Motor neuron (in vitro differentiated cells): ENCODE measurements at regions not wholly inside any gene's neighbourhood (a gene's known extent, or its start where the extent isn't known, plus 50 kb on each side); places are given as distances from the start of the nearest gene placed in this dataset.
A peak's percentile ranks its signal among the peaks of the same experiment; 100 is the strongest.
"Not testable (repeated sequence)": the region's sequence is repeated elsewhere in the genome, so short reads cannot be mapped to it uniquely, and the experiment has no call there.

Experiments used
- ATAC-seq, 8 experiments: fragments of 200-7000 bp; cut with Tn5 transposase; replicated peaks in 6 of 8; 2 replicates each; pipeline ENCODE4 v1.8.0; 2021; ENCODE audit warnings: mild to moderate bottlenecking in 8 of 8, moderate library complexity in 8 of 8
- H3K27ac ChIP-seq, 2 donors: fragments of 250-450 bp; sonication (Bioruptor Pico); 2 replicates each; pipeline ENCODE4 v1.9.0; 2021; ENCODE audit warnings: antibody characterized with exemption in 2 of 2, mild to moderate bottlenecking in 2 of 2, moderate library complexity in 1 of 2
- H3K4me1 ChIP-seq, 2 donors: fragments of 250-450 bp; sonication (Bioruptor Pico); replicated peaks in 1 of 2; 2 replicates each; pipeline ENCODE4 v1.6.1; 2021; ENCODE audit warnings: antibody characterized with exemption in 2 of 2, mild to moderate bottlenecking in 2 of 2, moderate library complexity in 1 of 2
- H3K4me3 ChIP-seq, 5 donors: fragments of 250-450 bp; sonication (Bioruptor Pico); 2 replicates each; pipeline ENCODE4 v1.9.0; 2021; ENCODE audit warnings: antibody characterized with exemption in 5 of 5, mild to moderate bottlenecking in 5 of 5, moderate library complexity in 4 of 5
- WGBS, 10 experiments: fragments of 450-650 bp; shearing (Covaris generic); methylation state at CpG; one replicate each; pipeline ENCODE4 v1.0.0; 2022; 5-methylcytosine and 5-hydroxymethylcytosine counted together
- in situ Hi-C, 9 experiments: fragments of 400-800 bp; cut with MboI; loops; one replicate each; pipeline ENCODE4 v1.15.0; 2021; ENCODE audit warnings: low sequenced_read_pairs in 9 of 9, low pct_unique_long_range_greater_than_20kb in 2 of 9; ENCODE audit not compliant: unreplicated experiment in 9 of 9

DNA sequence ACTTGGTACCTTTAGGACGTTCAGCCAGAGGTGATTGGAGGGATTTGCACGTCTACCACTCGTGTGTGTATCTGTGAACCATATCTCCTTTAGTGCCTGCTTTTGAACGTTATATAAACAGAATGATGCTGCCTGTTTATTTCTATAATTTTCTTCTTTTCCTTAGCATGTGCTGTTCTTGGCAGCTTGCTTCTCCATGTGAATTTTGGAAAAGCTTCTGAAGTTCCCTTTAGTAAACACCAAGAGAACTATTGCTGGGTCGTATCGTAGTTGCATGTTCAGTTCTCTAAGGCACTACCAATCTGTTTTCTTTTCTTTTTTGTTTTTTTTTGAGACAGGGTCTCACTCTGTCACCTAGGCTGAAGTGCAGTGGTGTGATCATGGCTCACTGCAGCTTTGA lies 73.8 kb upstream of the FANCC start:
- H3K27ac ChIP-seq, H3K4me3 ChIP-seq, in situ Hi-C loops, ATAC-seq, H3K4me1 ChIP-seq: not testable (repeated sequence)
- 37 to 100% (median 66%) methylated on average over 1 to 6 of the region's 6 CpGs; no CpG with 5 or more reads in 2 of the 10 experiments for WGBS, 10 experiments

DNA sequence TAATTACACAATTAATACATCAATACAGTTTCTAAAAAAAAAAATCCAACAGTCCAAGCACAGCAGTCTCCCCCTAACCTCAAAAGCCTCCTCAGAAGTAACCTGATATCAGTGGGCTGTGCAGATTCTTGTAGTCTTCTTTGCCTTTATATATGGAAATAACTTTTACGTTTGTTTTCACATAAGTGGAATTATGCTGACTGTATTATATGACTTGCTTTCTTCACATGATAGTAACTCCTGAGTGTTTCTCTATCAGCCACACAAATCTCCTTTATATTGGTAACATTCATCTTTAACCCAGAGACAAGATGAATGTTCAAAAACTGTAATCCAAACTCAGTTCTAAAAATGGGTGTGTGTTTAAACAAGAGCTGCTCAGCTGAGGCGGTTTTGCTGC lies 71.9 kb upstream of the FANCC start:
- Histone ChIP-seq H3K4me1 (no peaks in the 10 kb centered on the region), H3K27ac (no peak overlapping the region), H3K4me3 (no peak overlapping the region)
- ATAC-seq, result no peak
- 17 to 92% (median 71%) methylated on average over 1 to 2 of the region's 2 CpGs; no CpG with 5 or more reads in 3 of the 10 experiments for WGBS, 10 experiments
- in situ Hi-C loops, result no loop called here

DNA sequence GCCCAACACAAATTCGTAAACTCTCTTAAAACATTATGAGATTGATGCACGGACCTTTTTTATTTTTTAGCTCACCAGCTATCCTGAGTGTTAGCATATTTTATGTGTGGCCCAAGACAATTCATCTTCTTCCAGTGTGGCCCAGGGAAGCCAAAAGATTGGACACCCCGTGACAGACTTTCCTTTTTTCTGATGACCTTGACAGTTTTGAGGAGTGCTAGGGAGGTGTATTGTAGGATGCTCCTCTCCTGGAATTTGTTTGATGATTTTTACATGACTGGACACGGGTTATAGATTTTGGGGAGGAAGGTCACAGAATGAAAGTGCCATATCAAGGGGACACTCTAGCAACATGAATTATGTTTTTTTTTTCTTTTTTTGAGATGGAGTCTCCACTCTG lies 69.3 kb upstream of the FANCC start:
- WGBS, 10 experiments, result 32 to 100% (median 82%) methylated on average over 2 to 4 of the region's 4 CpGs; no CpG with 5 or more reads in 1 of the 10 experiments
- Histone ChIP-seq H3K4me1 (no peaks in the 10 kb centered on the region), H3K4me3 (no peak overlapping the region), H3K27ac (no peak overlapping the region)
- in situ Hi-C loops, result no loop called here
- ATAC-seq, result no peak

DNA sequence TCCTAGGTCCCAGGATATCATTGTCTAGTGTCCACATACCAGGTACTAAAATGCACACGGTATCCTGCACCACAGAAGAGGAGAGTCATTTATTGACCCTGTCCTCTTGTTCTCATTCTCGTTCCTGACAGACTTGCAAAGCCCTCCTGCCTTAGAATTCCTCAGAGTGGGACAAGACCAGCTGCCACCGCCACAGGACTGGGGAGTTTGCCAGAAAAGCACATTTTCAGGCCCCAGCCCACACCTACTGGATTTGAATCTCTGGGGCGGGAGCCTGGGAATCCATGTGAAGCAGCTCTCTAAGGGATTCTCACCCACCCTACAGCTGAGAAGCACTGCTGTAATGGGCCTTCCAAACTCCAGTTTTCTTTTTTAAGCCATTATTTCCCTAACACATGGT lies 68.0 kb upstream of the FANCC start:
- Histone ChIP-seq H3K4me3 (no peak overlapping the region), H3K4me1 (no peaks in the 10 kb centered on the region), H3K27ac (no peak overlapping the region)
- in situ Hi-C loops, result no loop called here
- WGBS, 10 experiments, result 35 to 100% (median 69%) methylated on average over 1 to 4 of the region's 4 CpGs; no CpG with 5 or more reads in 3 of the 10 experiments
- ATAC-seq, result peak in 1 of 8 experiments; percentile 15

DNA sequence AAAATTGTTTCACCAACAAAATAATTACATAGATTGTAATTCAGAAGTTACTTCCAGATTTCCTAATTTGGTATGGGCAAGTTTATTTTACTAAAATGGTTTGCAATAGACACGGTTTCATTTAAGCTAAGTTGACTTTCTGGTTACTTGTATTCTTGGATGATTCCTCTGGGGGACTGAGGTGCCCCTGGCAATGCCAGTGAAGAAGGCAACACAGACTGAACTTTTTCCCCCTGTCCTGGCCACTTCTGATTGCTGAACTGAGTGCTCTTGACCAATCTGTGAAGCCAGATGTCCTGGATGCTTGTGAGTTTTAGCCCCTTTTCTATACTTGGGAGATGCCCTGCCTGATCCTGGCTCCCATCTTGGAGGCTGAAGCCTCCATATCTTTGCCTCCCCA lies 66.3 kb upstream of the FANCC start:
- WGBS, 10 experiments, result 33 to 83% (median 67%) methylated on average over 1 of the region's 1 CpG; no CpG with 5 or more reads in 3 of the 10 experiments
- no peak for ATAC-seq
- H3K27ac ChIP-seq, result no peak overlapping the region
- in situ Hi-C loops, result no loop called here
- H3K4me3 ChIP-seq, result no peak overlapping the region
- no peaks in the 10 kb centered on the region for H3K4me1 ChIP-seq

DNA sequence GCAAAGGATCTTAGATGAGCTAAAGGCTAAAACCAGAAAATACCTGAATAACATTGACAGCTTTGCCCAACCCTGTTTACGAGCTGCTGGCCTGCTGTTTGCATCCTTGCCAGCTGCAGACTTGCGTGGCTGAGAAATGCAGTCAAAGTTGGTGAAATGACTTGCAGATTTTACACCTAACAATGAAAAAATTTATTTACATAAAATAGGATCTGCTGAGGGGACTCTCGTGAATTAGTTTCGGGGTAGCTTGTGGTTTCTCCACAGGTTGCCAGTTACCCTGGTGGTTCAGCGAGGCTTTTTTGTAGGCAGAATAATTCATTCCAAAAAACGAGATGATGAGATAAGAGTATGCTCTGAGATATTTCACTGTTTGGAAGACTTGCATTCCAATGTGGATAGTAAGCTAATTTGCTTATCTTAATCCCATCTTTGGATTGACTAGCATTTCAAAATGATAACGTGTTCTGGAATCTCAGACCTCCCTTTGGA lies 65.7 kb upstream of the FANCC start:
- no peak overlapping the region for H3K27ac ChIP-seq
- peak in 3 of 8 experiments; percentile 85 to 88 (median 85) for ATAC-seq
- no peak overlapping the region for H3K4me3 ChIP-seq
- in situ Hi-C loops, result no loop called here
- H3K4me1 ChIP-seq, result no peaks in the 10 kb centered on the region
- WGBS, 10 experiments, result 0 to 92% (median 55%) methylated on average over 1 to 7 of the region's 7 CpGs

DNA sequence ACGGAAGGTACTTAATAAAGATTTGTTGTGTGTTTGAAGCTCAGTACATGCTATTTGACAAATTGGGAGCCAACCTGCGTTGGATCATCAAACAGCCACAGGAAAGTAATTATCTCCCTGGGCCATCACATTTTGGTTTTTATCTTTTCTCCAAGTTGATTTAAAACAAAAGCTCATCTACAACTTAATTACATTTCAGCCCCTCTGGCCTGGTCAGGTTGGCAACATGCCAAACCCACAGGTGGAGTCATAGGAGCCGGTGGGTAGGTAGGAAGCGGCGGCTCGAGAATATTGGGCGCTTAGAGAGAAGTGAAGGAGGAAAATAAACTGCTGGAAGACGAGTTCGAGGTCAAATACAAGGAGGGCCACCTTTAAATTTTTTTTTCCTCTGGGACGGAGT lies 64.9 kb upstream of the FANCC start:
- in situ Hi-C loops, result no loop called here
- 60 to 100% (median 89%) methylated on average over 1 to 9 of the region's 10 CpGs; no CpG with 5 or more reads in 3 of the 10 experiments for WGBS, 10 experiments
- ATAC-seq, result no peak

DNA sequence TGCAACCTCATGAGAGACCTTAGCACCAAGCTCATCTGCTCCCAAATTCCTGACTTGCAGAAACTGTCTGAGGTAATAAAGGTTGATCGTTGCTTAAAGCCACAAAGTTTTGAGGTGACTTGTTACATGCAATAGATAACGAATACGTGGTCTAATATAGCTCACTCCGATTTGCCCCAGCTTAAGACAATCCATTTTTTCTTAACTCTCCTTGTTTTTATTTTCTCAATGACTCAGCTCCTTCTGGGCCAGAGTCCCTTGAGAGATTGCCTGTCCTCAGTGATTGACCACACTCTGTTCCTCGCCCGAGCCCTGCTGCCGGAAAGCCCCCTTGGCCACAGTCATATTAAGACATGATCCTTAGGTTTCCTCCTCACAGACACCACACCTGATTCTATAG lies 63.7 kb upstream of the FANCC start:
- 19 to 100% (median 80%) methylated on average over 1 to 7 of the region's 7 CpGs; no CpG with 5 or more reads in 2 of the 10 experiments for WGBS, 10 experiments
- Histone ChIP-seq H3K27ac (no peak overlapping the region), H3K4me1 (no peaks in the 10 kb centered on the region), H3K4me3 (no peak overlapping the region)
- in situ Hi-C loops, result no loop called here
- peak in 1 of 8 experiments; percentile 49 for ATAC-seq

More for the DNA sequence above, 64.9 kb upstream of the FANCC start:
- no peaks in the 10 kb centered on the region for H3K4me1 ChIP-seq
- no peak overlapping the region for H3K4me3 ChIP-seq
- H3K27ac ChIP-seq, result no peak overlapping the region

DNA sequence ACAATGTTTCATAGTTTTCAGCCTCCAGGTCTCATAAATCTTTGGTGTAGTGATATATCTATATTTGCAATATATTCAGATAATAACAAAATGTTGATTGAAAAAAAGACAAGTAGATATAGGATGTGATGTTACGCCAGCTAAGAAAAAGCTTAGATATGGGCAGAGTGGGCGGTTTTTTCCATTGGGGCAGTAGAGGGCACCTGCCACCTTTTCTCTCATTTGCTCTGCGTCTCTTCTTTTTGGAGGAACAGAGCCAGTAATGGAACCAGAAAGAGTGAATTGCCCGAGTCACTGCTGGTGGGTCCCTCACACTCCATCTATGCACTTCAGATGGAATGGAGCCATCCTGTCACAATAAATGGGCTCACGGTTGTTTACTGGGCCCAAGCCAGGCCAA lies 62.1 kb upstream of the FANCC start:
- Histone ChIP-seq H3K4me3 (no peak overlapping the region), H3K4me1 (peaks cover 0 to 2% of the 10 kb centered on the region in 2 donors), H3K27ac (no peak overlapping the region)
- ATAC-seq, result no peak
- in situ Hi-C loops, result no loop called here
- 80 to 100% (median 94%) methylated on average over 1 to 5 of the region's 5 CpGs; no CpG with 5 or more reads in 3 of the 10 experiments for WGBS, 10 experiments

DNA sequence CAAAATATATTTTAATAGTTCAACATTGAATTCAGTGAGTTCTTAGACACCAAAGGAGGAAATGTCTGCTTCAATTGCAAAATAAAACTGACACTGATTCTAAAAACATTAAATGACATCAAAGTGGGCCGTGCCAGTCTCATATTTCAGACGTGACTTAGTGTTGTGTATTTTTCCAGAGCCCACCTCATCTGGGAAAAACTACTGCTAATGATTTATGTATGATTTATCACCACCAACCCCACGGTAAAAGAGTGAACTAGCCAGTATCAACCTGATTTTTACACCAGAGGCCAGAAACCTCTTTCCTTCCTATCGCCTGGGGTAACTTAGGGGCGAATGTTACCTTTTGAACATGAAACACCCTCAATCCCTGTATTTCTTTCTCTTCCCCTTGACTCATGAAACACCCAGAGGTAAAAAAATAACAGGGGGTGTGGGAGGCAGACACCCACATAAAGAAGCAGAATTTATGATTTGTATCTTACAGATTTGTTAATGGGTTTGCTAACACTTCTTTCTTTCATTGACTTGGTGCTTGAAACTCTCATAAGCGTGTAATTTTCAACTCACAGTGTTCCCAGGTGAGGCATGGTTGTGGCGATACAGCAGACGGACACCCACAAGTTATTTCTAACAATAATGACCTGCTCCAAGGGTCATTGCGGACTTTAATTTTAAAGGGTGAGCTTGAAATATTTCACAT lies 56.4 kb upstream of the FANCC start:
- Histone ChIP-seq H3K4me3 (no peak overlapping the region), H3K4me1 (peaks cover 9 to 18% of the 10 kb centered on the region in 2 donors), H3K27ac (no peak overlapping the region)
- peak in 5 of 8 experiments; percentile 75 to 92 (median 89) for ATAC-seq
- in situ Hi-C loops, result no loop called here
- 30 to 80% (median 69%) methylated on average over 1 to 9 of the region's 9 CpGs; no CpG with 5 or more reads in 2 of the 10 experiments for WGBS, 10 experiments

DNA sequence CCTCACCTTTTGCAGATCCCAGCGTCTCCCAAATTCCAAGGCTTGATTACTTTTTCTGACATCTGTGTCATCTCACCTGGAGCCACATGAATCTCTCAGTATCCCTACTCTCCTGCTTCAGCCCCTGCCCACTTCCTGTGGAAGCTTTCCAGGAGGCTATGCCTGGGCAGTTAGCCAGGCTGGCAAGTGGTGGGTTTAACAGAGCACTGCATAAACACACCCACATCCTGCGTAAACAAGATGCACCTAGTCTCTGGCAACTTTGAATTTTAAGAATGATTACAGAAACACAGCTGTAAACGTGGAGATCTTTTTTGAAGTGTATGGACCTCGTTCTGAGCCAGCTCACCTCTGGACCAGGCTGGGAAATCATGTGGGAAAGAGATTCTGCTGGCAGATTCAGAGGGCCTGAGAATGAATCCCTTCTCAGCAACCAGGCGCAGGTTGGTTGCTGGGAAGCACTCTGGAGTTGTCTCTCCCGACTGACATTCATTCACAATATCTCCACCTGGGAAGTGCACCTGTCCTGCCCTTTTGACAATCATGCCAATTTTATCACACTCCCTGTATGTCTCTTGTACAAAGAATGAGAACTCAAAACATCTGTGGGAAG lies 55.7 kb upstream of the FANCC start:
- Histone ChIP-seq H3K4me1 (peaks cover 9 to 18% of the 10 kb centered on the region in 2 donors), H3K4me3 (no peak overlapping the region), H3K27ac (no peak overlapping the region)
- peak in 5 of 8 experiments; percentile 18 to 63 (median 27) for ATAC-seq
- in situ Hi-C loops, result no loop called here
- 12 to 100% (median 63%) methylated on average over 1 to 6 of the region's 6 CpGs; no CpG with 5 or more reads in 3 of the 10 experiments for WGBS, 10 experiments

DNA sequence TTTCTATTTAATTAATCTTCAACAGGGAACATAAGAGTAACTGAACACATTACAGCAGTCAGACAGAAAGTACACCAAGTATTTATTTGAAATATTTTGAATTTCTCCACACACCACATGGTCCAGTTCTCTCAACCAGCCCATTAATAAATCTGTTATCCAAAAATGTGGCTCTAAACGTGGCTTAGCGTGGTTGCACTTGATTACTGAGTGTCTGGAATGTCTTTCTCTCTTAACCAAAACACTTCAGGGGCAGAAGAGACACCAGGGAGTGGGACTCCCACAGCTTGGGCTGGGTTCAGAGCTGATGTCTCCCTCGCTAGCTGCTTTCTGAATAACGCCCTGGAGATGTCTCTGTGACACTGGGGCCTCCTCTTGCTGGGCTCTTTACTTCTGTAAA lies 52.6 kb upstream of the FANCC start:
- in situ Hi-C loops, result no loop called here
- no peak overlapping the region for H3K27ac ChIP-seq
- peaks cover 16 to 28% of the 10 kb centered on the region in 2 donors for H3K4me1 ChIP-seq
- ATAC-seq, result no peak
- 25 to 100% (median 85%) methylated on average over 2 to 4 of the region's 4 CpGs; no CpG with 5 or more reads in 5 of the 10 experiments for WGBS, 10 experiments
- H3K4me3 ChIP-seq, result no peak overlapping the region

DNA sequence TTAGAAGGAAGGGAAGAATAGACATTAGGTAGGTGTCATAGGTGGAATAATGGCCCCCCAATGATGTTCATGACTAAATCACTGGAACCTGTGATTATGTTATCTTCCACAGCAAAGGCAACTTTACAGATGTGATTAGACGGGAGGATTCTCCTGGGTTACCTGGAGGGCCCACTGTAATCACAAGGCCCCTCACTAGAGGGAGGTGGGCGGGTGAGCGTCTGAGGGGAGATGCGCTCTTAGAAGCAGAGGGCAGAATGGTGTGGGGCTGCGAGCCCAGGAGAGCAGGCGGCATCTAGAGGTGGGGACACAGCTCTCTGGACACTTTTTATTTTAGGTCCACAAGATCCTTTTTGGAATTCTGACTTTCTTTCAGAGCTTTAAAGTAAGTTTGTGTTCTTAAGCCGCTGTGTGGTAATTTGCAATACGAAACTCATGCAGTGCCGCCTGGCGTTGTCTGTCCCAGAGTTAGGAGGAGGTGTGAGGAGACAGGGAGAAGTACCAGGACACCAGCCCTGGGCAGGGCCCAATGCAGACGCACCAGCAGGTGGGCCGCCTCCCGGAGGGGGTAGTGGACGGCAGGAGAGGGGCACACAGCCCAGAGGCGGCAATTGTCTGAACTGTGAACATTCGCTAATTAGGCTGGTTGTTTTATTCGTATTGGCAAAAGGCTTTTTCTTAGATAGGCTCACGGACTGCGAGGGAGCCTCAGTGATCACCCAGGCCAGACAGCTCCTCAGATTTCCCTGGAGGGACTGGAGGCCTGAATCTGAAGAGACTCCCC lies 51.1 kb upstream of the FANCC start:
- no peak for ATAC-seq
- 53 to 100% (median 95%) methylated on average over 2 to 12 of the region's 19 CpGs; no CpG with 5 or more reads in 3 of the 10 experiments for WGBS, 10 experiments

More for the DNA sequence above, 51.1 kb upstream of the FANCC start:
- Histone ChIP-seq H3K4me1 (peaks cover 10 to 17% of the 10 kb centered on the region in 2 donors), H3K4me3 (no peak overlapping the region), H3K27ac (no peak overlapping the region)
- in situ Hi-C loops, result no loop called here
